Mucosa of descending colon (tissue), 3 donors: ENCODE measurements at regions not wholly inside any gene's neighbourhood (a gene's known extent, or its start where the extent isn't known, plus 50 kb on each side); places are given as distances from the start of the nearest gene placed in this dataset.

ENCODE experiments used
- ATAC-seq: fragments of 200-7000 bp; cut with Tn5 transposase; one replicate; pipeline ENCODE4 v1.9.1; 2020; ENCODE audit warnings: mild to moderate bottlenecking, moderate library complexity
- DNase-seq, 3 donors: peaks; one replicate each; pipeline ENCODE4 v3.0.0-alpha.2; 2020
- H3K36me3 ChIP-seq: fragments of 200-600 bp; one replicate; pipeline ENCODE4 v1.8.0; 2021; ENCODE audit warnings: low read depth, mild to moderate bottlenecking
- H3K4me1 ChIP-seq: fragments of 200-600 bp; one replicate; pipeline ENCODE4 v1.8.0; 2021; ENCODE audit warnings: low read depth, mild to moderate bottlenecking
- H3K4me3 ChIP-seq: fragments of 200-600 bp; one replicate; pipeline ENCODE4 v1.8.0; 2021; ENCODE audit warnings: mild to moderate bottlenecking
- H3K9me3 ChIP-seq: fragments of 200-600 bp; one replicate; pipeline ENCODE4 v1.8.0; 2021; ENCODE audit warnings: mild to moderate bottlenecking
- intact Hi-C, 2 donors: fragments of 100-400 bp; cut with DNase I in 1 of 2; cut with micrococcal nuclease in 1 of 2; formaldehyde crosslinking; loops; one replicate each; pipeline versions ENCODE4 v1.11.0 to v1.11.1; 2022; cut with DNase I, micrococcal nuclease
- TF ChIP-seq, protein P1 (sequence below): fragments of 200-600 bp; IDR thresholded peaks from one replicate; pipeline ENCODE4 v1.8.0; 2022; ENCODE audit warnings: antibody characterized with exemption, mild to moderate bottlenecking
- donor health status: DM: no; HTN: no; CAD: no; lungs with moderate emphysema.
- donor health status: DM: no; HTN: no; CAD: no.
- donor health status: DM: no; HTN: yes; CAD: no.

DNA sequence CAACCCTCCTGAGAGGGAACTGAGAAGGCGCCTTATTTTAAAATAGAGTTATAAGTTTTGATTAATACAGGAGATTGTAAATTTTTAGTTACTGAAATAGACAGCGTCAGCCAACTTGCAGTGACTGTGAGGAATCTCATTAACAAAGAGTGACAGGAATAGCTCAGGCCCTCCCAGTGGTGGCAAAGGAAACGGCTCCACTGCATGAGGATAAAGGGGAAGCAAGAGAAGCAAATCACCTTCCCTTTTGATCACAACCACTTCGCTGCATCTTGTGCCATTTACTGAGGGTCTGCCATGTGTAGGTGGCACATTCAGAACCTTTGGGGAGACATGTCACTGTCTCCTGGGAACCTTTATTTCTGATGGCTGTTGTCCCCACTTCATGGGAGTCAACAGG lies 612.4 kb upstream of the RAB6C start:
- no peak for ATAC-seq
- Histone ChIP-seq H3K9me3 (no peaks in the 10 kb centered on the region), H3K4me3 (no peak overlapping the region), H3K4me1 (no peaks in the 10 kb centered on the region), H3K36me3 (no peaks in the 10 kb centered on the region)
- intact Hi-C loops = no loop called here
- no peak for DNase-seq
- TF ChIP-seq, protein P1, sequence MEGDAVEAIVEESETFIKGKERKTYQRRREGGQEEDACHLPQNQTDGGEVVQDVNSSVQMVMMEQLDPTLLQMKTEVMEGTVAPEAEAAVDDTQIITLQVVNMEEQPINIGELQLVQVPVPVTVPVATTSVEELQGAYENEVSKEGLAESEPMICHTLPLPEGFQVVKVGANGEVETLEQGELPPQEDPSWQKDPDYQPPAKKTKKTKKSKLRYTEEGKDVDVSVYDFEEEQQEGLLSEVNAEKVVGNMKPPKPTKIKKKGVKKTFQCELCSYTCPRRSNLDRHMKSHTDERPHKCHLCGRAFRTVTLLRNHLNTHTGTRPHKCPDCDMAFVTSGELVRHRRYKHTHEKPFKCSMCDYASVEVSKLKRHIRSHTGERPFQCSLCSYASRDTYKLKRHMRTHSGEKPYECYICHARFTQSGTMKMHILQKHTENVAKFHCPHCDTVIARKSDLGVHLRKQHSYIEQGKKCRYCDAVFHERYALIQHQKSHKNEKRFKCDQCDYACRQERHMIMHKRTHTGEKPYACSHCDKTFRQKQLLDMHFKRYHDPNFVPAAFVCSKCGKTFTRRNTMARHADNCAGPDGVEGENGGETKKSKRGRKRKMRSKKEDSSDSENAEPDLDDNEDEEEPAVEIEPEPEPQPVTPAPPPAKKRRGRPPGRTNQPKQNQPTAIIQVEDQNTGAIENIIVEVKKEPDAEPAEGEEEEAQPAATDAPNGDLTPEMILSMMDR = no peak

- Histone ChIP-seq H3K4me1 (no peaks in the 10 kb centered on the region), H3K4me3 (no peak overlapping the region), H3K9me3 (no peaks in the 10 kb centered on the region), H3K36me3 (no peaks in the 10 kb centered on the region)
- intact Hi-C loops = no loop called here
- TF ChIP-seq, protein P1 = no peak
- no peak for DNase-seq
- ATAC-seq = no peak
Observed at GRCh38 chr2:129369437-129369836, 610.0 kb upstream of the RAB6C start.

GRCh38 chr2:129374452-129374851 lies 605.0 kb upstream of the RAB6C start:
- intact Hi-C loops = no loop called here
- H3K9me3 ChIP-seq = no peaks in the 10 kb centered on the region
- no peak overlapping the region for H3K4me3 ChIP-seq
- TF ChIP-seq, protein P1 = no peak
- DNase-seq = no peak
- H3K4me1 ChIP-seq = no peaks in the 10 kb centered on the region
- no peaks in the 10 kb centered on the region for H3K36me3 ChIP-seq
- ATAC-seq = no peak

GRCh38 chr2:129375632-129376425 lies 603.6 kb upstream of the RAB6C start:
- H3K4me3 ChIP-seq = no peak overlapping the region
- no peak for ATAC-seq
- H3K9me3 ChIP-seq = no peaks in the 10 kb centered on the region
- DNase-seq = no peak
- intact Hi-C loops = no loop called here
- TF ChIP-seq, protein P1 = no peak
- no peaks in the 10 kb centered on the region for H3K36me3 ChIP-seq
- H3K4me1 ChIP-seq = no peaks in the 10 kb centered on the region

GRCh38 chr2:129376426-129377077 lies 602.9 kb upstream of the RAB6C start:
- Histone ChIP-seq H3K4me3 (no peak overlapping the region), H3K4me1 (no peaks in the 10 kb centered on the region), H3K9me3 (no peaks in the 10 kb centered on the region), H3K36me3 (no peaks in the 10 kb centered on the region)
- DNase-seq = no peak
- TF ChIP-seq, protein P1 = no peak
- no peak for ATAC-seq
- intact Hi-C loops = no loop called here
